CD4-positive, alpha-beta memory T cell (primary cell): ENCODE measurements at regions not wholly inside any gene's neighbourhood (a gene's known extent, or its start where the extent isn't known, plus 50 kb on each side); places are given as distances from the start of the nearest gene placed in this dataset.
A peak's percentile ranks its signal among the peaks of the same experiment; 100 is the strongest.

Experiments
- CTCF ChIA-PET: fragments of 350-600 bp; sonication (Branson Sonifier 250); formaldehyde crosslinking; loops from one replicate; lab custom pipeline; 2021; ENCODE audit warnings: inconsistent platforms; ENCODE audit not compliant: partially characterized antibody; lab: Charles Lee
- POLR2A ChIA-PET: fragments of 350-600 bp; sonication (Branson Sonifier 250); formaldehyde crosslinking; loops from one replicate; lab custom pipeline; 2021; ENCODE audit not compliant: partially characterized antibody; lab: Charles Lee
- DNase-seq, 5 donors: peaks; one replicate each; pipeline versions ENCODE4 v3.0.0 to v3.0.0-alpha.2; 2020 to 2022; ENCODE audit warnings: mixed read lengths in 1 of 5
- H3K27ac ChIP-seq: one replicate; pipeline ENCODE4 v1.7.0; 2013; ENCODE audit warnings: low read depth, low read length
- H3K27me3 ChIP-seq: 2 replicates; pipeline ENCODE4 v1.7.0; 2013; ENCODE audit warnings: mild to moderate bottlenecking, low read length, moderate library complexity; ENCODE audit not compliant: insufficient read depth
- H3K36me3 ChIP-seq: 2 replicates; pipeline ENCODE4 v1.7.0; 2013; ENCODE audit warnings: mild to moderate bottlenecking, low read length, moderate library complexity; ENCODE audit not compliant: insufficient read depth
- H3K4me1 ChIP-seq: 2 replicates; pipeline ENCODE4 v1.7.0; 2013; ENCODE audit warnings: mild to moderate bottlenecking, low read length, moderate library complexity; ENCODE audit not compliant: insufficient read depth
- H3K4me3 ChIP-seq, 2 donors: one replicate each; pipeline ENCODE4 v1.7.0; 2013; ENCODE audit warnings: low read length in 2 of 2, mild to moderate bottlenecking in 1 of 2
- H3K9me3 ChIP-seq, 2 donors: one replicate each; pipeline ENCODE4 v1.7.0; 2013; ENCODE audit warnings: low read length in 2 of 2, control low read depth in 1 of 2; ENCODE audit not compliant: control insufficient read depth in 1 of 2
- H3K27ac Mint-ChIP-seq, 7 donors: one replicate each; pipeline ENCODE4 v1.8.0; 2020 to 2021; ENCODE audit warnings: mixed read lengths in 7 of 7, mild to moderate bottlenecking in 6 of 7, inconsistent platforms in 3 of 7, moderate library complexity in 3 of 7
- H3K27me3 Mint-ChIP-seq, 2 donors: one replicate each; pipeline ENCODE4 v1.8.0; 2020 to 2021; ENCODE audit warnings: mixed read lengths in 2 of 2
- H3K36me3 Mint-ChIP-seq, 2 donors: one replicate each; pipeline ENCODE4 v1.8.0; 2020 to 2021; ENCODE audit warnings: mixed read lengths in 2 of 2, inconsistent platforms in 1 of 2, mild to moderate bottlenecking in 1 of 2
- H3K4me1 Mint-ChIP-seq, 4 donors: one replicate each; pipeline ENCODE4 v1.8.0; 2020 to 2021; ENCODE audit warnings: mixed read lengths in 4 of 4, mild to moderate bottlenecking in 1 of 4
- H3K4me3 Mint-ChIP-seq, 8 donors: one replicate each; pipeline ENCODE4 v1.8.0; 2020 to 2021; ENCODE audit warnings: mixed read lengths in 8 of 8, mild to moderate bottlenecking in 7 of 8, moderate library complexity in 6 of 8, inconsistent platforms in 3 of 8
- H3K9me3 Mint-ChIP-seq, 8 donors: one replicate each; pipeline ENCODE4 v1.8.0; 2020 to 2021; ENCODE audit warnings: mixed read lengths in 8 of 8, mild to moderate bottlenecking in 5 of 8, inconsistent platforms in 3 of 8, moderate library complexity in 1 of 8
- intact Hi-C: fragments of 100-400 bp; cut with micrococcal nuclease; formaldehyde crosslinking; loops from one replicate; pipeline ENCODE4 v1.15.1; 2023

DNA sequence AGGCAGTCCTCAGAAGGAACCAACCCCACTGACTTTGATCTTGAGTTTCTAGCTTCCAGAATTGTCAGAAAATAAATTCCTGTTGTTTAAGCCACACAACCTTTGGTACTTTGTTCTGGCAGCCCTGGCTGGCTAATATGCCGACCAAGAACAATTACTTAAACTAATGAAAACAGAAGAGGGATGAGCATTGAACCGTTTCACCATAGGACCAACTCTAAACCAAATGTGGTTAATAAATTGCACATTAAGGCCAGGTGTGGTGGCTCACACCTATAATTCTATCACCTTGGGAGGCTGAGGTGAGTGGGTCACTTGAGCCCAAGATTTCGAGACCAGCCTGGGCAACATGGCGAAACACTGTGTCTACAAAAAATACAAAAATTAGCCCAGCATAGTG is 160.9 kb upstream of the RAI14 start:
- Histone ChIP-seq H3K9me3 (no peaks in the 10 kb centered on the region), H3K36me3 (no peaks in the 10 kb centered on the region), H3K27ac (no peak overlapping the region), H3K4me1 (no peaks in the 10 kb centered on the region), H3K27me3 (no peaks in the 10 kb centered on the region), H3K4me3 (no peak overlapping the region)
- Mint-ChIP-seq H3K36me3 (no peaks in the 10 kb centered on the region), H3K9me3 (no peaks in the 10 kb centered on the region), H3K4me3 (no peak overlapping the region), H3K4me1 (peaks cover 0 to 11% (median 5%) of the 10 kb centered on the region in 4 donors), H3K27ac (no peak overlapping the region), H3K27me3 (peaks cover 5 to 10% of the 10 kb centered on the region in 2 donors)
- ChIA-PET POLR2A (no interaction called here), CTCF (interaction anchor here (1.2 to 1.8 kb wide), 3 partner anchors 9 to 29 kb away, joined by 3 to 5 read pairs (median 4); no protein-coding TSS in a partner anchor)
- intact Hi-C loops, result no loop called here
- DNase-seq, result no peak

- DNase-seq, result no peak
- Histone ChIP-seq H3K27ac (no peak overlapping the region), H3K36me3 (no peaks in the 10 kb centered on the region), H3K9me3 (no peaks in the 10 kb centered on the region), H3K4me1 (no peaks in the 10 kb centered on the region), H3K4me3 (no peak overlapping the region), H3K27me3 (no peaks in the 10 kb centered on the region)
- no peak overlapping the region for H3K27ac Mint-ChIP-seq
- H3K27me3 Mint-ChIP-seq, result peaks cover 5 to 10% of the 10 kb centered on the region in 2 donors
- no peaks in the 10 kb centered on the region for H3K9me3 Mint-ChIP-seq
- no peak overlapping the region for H3K4me3 Mint-ChIP-seq
- ChIA-PET POLR2A (no interaction called here), CTCF (interaction anchor here (1.2 kb wide), 1 partner anchor 11 kb away, joined by 5 read pairs; no protein-coding TSS in a partner anchor)
- H3K36me3 Mint-ChIP-seq, result no peaks in the 10 kb centered on the region
- H3K4me1 Mint-ChIP-seq, result peaks cover 0 to 11% (median 5%) of the 10 kb centered on the region in 4 donors
- intact Hi-C loops, result no loop called here
Observed at GRCh38 chr5:34496260-34496691, 159.9 kb upstream of the RAI14 start.

DNA sequence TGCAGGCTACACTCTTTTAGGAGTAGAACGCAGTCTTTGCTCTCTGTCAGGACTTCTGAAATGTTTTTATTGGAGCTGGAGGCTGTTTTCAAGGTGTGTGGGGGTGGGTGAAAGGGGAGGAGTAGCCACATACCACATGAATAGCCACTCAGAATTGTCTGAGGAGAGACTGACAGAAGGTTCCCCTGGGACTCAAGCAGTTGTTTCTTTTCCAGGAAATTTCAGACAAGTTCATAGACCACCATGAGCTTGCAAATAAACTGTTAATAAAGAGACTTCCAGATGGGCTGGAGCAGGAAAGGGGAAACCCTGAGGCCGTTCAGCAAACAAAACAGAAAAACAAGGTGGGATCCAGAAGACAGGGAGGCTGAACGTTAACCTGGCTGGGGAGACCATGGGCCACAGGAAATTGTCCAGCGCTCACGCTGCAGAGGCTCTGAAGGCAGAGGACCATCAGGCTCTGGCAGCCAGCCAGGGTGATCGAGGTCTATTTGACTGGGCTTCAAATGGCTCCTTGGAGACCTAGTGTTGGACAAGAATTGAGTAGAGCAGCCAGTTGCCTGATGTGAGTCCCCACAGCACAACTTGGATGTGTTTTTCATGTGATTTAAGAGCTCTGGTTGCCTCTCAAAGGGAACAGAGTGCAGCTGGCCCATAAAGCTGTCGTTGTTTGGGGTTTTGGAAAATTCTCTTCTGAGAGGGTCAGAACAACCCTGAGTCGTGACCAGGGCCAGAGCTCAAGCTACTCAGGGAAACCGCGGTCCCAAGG is 159.2 kb upstream of the RAI14 start:
- no peak overlapping the region for H3K4me3 Mint-ChIP-seq
- no peak overlapping the region for H3K27ac ChIP-seq
- intact Hi-C loops, result no loop called here
- no peak overlapping the region for H3K4me3 ChIP-seq
- H3K27me3 ChIP-seq, result no peaks in the 10 kb centered on the region
- peaks cover 5 to 10% of the 10 kb centered on the region in 2 donors for H3K27me3 Mint-ChIP-seq
- no peaks in the 10 kb centered on the region for H3K36me3 Mint-ChIP-seq
- H3K4me1 Mint-ChIP-seq, result peaks cover 0 to 11% (median 5%) of the 10 kb centered on the region in 4 donors
- H3K27ac Mint-ChIP-seq, result no peak overlapping the region
- no peaks in the 10 kb centered on the region for H3K9me3 ChIP-seq
- ChIA-PET POLR2A (no interaction called here), CTCF (interaction anchor here (1.2 to 1.7 kb wide), 2 partner anchors 11 to 22 kb away, joined by 5 read pairs; no protein-coding TSS in a partner anchor)
- no peaks in the 10 kb centered on the region for H3K36me3 ChIP-seq
- no peaks in the 10 kb centered on the region for H3K4me1 ChIP-seq
- no peaks in the 10 kb centered on the region for H3K9me3 Mint-ChIP-seq
- DNase-seq, result no peak

DNA sequence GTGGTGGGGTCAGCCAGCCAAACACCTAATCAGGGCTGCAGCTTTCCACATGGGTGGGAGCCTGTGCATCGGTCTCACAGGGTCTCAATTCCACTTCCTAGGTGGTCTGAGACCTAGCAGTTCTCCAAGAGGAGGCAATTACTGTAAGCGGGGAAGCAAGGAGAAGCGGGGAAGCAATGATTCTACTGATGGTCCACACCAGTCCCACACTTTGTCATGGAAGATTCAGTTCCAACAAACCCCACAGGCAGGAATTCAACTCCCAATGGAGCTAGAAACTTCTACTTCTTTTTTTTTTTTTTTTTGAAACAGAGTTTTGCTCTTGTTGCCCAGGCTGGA is 158.7 kb upstream of the RAI14 start:
- no peaks in the 10 kb centered on the region for H3K9me3 Mint-ChIP-seq
- Histone ChIP-seq H3K36me3 (no peaks in the 10 kb centered on the region), H3K27me3 (no peaks in the 10 kb centered on the region), H3K27ac (no peak overlapping the region), H3K4me1 (no peaks in the 10 kb centered on the region), H3K4me3 (no peak overlapping the region), H3K9me3 (no peaks in the 10 kb centered on the region)
- H3K27me3 Mint-ChIP-seq, result peaks cover 5 to 10% of the 10 kb centered on the region in 2 donors
- H3K4me3 Mint-ChIP-seq, result no peak overlapping the region
- H3K36me3 Mint-ChIP-seq, result no peaks in the 10 kb centered on the region
- intact Hi-C loops, result no loop called here
- no peak overlapping the region for H3K27ac Mint-ChIP-seq
- H3K4me1 Mint-ChIP-seq, result peaks cover 0 to 11% (median 5%) of the 10 kb centered on the region in 4 donors
- POLR2A ChIA-PET, result no interaction called here
- no peak for DNase-seq
- CTCF ChIA-PET, result interaction anchor here (0.8 to 1.7 kb wide), 2 partner anchors 11 to 23 kb away, joined by 4 to 5 read pairs; no protein-coding TSS in a partner anchor

GRCh38 chr5:34498572-34498971 is 157.6 kb upstream of the RAI14 start:
- intact Hi-C loops, result no loop called here
- no peaks in the 10 kb centered on the region for H3K9me3 ChIP-seq
- no peak overlapping the region for H3K27ac ChIP-seq
- no peaks in the 10 kb centered on the region for H3K9me3 Mint-ChIP-seq
- ChIA-PET CTCF (interaction anchor here (1.1 to 1.7 kb wide), 2 partner anchors 12 to 24 kb away, joined by 3 to 5 read pairs; no protein-coding TSS in a partner anchor), POLR2A (no interaction called here)
- no peak for DNase-seq
- no peaks in the 10 kb centered on the region for H3K36me3 ChIP-seq
- H3K27ac Mint-ChIP-seq, result peak overlapping the region in 1 of 7 donors; percentile 24
- no peak overlapping the region for H3K4me3 ChIP-seq
- no peaks in the 10 kb centered on the region for H3K36me3 Mint-ChIP-seq
- H3K4me1 Mint-ChIP-seq, result peaks cover 0 to 11% (median 5%) of the 10 kb centered on the region in 4 donors
- no peaks in the 10 kb centered on the region for H3K4me1 ChIP-seq
- no peak overlapping the region for H3K4me3 Mint-ChIP-seq
- no peaks in the 10 kb centered on the region for H3K27me3 ChIP-seq
- peaks cover 5 to 7% of the 10 kb centered on the region in 2 donors for H3K27me3 Mint-ChIP-seq

GRCh38 chr5:34499001-34499734 is 157.0 kb upstream of the RAI14 start:
- CTCF ChIA-PET, result interaction anchor here (1.1 kb wide), 1 partner anchor 13 kb away, joined by 3 read pairs; no protein-coding TSS in a partner anchor

More at GRCh38 chr5:34499001-34499734, 157.0 kb upstream of the RAI14 start:
- Mint-ChIP-seq H3K27ac (peak overlapping the region in 1 of 7 donors; percentile 24), H3K36me3 (no peaks in the 10 kb centered on the region), H3K4me3 (no peak overlapping the region), H3K9me3 (no peaks in the 10 kb centered on the region), H3K4me1 (peaks cover 0 to 11% (median 5%) of the 10 kb centered on the region in 4 donors), H3K27me3 (peaks cover 5 to 11% of the 10 kb centered on the region in 2 donors)
- DNase-seq, result no peak
- H3K9me3 ChIP-seq, result no peaks in the 10 kb centered on the region
- intact Hi-C loops, result no loop called here
- H3K27ac ChIP-seq, result no peak overlapping the region
- no peaks in the 10 kb centered on the region for H3K36me3 ChIP-seq
- no peaks in the 10 kb centered on the region for H3K4me1 ChIP-seq
- H3K4me3 ChIP-seq, result no peak overlapping the region
- no peaks in the 10 kb centered on the region for H3K27me3 ChIP-seq
- POLR2A ChIA-PET, result no interaction called here
